ENCODE measurements at regions not wholly inside any gene's neighbourhood (a gene's known extent, or its start where the extent isn't known, plus 50 kb on each side); places are given as distances from the start of the nearest gene placed in this dataset.
"Not testable (repeated sequence)": the region's sequence is repeated elsewhere in the genome, so short reads cannot be mapped to it uniquely, and the experiment has no call there.

DNA sequence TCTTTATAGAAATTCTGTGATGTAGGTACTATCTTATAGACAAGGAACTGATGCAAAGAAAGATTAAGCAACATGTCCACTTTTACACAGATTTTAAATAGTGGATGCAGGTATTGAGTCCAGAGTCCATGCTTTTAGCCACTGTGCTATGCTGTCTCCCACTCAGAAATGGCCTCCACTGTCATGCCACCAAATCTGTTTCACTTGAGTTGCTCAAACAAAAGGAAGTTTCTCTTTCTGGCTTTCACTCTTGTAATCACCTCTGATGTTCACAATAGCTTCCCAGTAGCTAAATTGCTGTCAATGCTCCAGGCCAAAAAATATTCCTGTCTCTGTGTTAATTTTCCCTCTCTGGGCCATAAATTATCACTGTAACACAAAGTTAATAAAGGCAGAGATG is 77.0 kb upstream of the RASA1 start:
- in situ Hi-C loops (cut with HindIII; ENCODE audit: low pct_ligation_motif_present, low pct_unique_long_range_greater_than_20kb, low sequenced_read_pairs) = no loop called here
- no peak for DNase-seq

DNA sequence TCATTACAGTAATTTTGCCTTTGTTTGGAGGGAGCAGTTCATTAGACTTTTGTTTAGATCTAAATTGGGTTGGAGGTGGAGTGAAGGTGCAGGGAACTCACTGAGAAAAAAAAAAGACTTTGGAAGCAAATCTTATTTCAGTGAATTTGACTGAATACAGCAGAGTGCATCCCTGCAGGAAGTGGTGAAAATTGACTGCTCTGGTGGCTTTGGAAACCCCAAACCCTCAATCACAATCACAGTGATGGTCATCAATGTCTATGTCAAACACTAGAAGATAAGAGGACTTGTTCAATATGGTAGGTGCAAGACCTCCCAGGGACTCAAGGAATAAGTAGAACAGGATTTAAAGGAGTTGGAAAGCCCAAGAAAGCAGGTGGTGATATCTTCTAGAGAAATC is 76.0 kb upstream of the RASA1 start:
- no peak for DNase-seq
- in situ Hi-C loops (cut with HindIII; ENCODE audit: low pct_ligation_motif_present, low pct_unique_long_range_greater_than_20kb, low sequenced_read_pairs) = no loop called here

DNA sequence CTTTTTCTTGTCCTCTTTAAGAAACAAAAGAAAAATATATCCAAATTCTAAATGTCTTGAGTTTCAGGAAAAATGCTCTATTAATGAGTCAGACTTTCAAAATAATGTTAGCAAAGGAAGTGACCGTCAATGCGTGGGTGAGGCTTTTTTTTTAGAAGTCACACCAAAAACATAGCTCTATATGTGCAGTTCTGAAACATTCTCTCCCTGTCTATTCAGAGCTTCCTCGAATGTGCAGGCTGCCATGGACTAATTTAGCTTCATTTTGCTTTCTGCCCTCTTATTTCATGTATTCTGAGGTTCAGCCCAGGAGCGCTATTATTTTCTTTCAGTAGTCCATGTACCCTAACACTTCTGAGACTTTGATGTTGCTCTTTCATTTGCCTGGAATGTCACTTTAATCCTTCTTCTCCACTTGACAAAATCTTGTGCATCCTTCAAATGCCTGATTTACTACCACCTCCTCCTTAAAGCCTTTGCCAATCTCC is 72.5 kb upstream of the RASA1 start:
- DNase-seq = no peak
- in situ Hi-C loops (cut with HindIII; ENCODE audit: low pct_ligation_motif_present, low pct_unique_long_range_greater_than_20kb, low sequenced_read_pairs) = no loop called here

DNA sequence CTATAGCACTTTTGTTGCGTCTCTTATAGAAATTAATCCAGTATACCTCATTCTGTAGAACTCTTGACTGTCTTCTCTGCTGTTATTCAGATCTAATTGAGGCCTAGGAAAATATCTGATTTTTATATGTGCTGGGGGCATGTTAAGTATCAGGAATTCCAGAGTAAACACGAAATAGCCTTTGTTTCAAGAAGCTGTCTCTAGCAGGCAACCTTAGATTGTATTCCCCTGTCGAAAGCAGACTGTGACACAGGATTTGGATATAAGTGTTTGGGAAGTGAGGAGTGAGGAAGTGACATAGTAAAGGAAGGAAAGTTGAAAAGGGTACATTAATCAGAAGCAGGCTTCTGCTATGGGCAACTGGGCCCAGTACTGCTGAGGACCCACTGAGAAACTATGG is 72.1 kb upstream of the RASA1 start:
- in situ Hi-C loops (cut with HindIII; ENCODE audit: low pct_ligation_motif_present, low pct_unique_long_range_greater_than_20kb, low sequenced_read_pairs) = no loop called here
- no peak for DNase-seq

DNA sequence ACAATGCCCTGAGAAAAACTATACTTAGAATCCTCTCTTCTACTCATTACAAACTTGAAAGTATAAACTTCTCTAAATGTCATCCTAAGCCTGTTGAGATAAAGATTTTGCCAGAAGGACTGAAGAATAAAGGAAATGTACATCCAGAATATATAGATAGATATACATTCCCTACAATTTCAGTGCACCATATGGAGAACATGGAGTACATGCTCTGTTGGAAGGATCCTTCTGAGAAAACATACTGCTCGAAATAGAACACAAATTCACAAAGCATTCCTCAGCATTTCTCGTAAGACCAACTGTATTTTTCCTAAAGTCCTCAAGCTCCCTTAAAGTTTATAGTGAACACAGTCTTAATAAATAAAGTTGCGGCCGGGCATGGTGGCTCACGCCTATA is 69.7 kb upstream of the RASA1 start:
- DNase-seq = no peak
- in situ Hi-C loops (cut with HindIII; ENCODE audit: low pct_ligation_motif_present, low pct_unique_long_range_greater_than_20kb, low sequenced_read_pairs) = no loop called here

DNA sequence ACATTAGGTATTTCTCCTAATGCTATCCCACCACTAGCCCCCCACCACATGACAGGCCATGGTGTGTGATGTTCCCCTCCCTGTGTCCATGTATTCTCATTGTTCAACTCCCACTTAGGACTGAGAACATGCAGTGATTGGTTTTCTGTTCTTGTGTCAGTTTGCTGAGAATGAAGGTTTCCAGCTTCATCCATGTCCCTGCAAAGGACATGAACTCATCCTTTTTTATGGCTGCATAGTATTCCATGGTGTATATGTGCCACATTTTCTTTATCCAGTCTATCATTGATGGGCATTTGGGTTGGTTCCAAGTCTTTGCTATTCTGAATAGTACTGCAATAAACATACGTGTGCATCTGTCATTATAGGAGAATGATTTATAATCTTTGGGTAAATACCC is 68.4 kb upstream of the RASA1 start:
- DNase-seq; in situ Hi-C loops (cut with HindIII; ENCODE audit: low pct_ligation_motif_present, low pct_unique_long_range_greater_than_20kb, low sequenced_read_pairs): not testable (repeated sequence)

DNA sequence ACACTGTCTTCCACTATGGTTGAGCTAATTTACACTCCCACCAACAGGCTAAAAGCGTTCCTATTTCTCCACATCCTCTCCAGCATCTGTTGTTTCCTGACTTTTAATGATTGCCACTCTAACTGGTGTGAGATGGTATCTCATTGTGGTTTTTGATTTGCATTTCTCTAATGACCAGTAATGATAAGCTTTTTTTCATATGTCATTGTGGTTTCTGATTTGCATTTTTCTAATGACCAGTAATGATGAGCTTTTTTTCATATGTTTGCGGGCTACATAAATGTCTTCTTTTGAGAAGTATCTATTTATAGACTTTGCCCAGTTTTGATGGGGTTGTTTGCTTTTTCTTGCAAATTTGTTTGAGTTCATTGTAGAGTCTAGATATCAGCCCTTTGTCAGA is 68.0 kb upstream of the RASA1 start:
- DNase-seq; in situ Hi-C loops (cut with HindIII; ENCODE audit: low pct_ligation_motif_present, low pct_unique_long_range_greater_than_20kb, low sequenced_read_pairs): not testable (repeated sequence)

DNA sequence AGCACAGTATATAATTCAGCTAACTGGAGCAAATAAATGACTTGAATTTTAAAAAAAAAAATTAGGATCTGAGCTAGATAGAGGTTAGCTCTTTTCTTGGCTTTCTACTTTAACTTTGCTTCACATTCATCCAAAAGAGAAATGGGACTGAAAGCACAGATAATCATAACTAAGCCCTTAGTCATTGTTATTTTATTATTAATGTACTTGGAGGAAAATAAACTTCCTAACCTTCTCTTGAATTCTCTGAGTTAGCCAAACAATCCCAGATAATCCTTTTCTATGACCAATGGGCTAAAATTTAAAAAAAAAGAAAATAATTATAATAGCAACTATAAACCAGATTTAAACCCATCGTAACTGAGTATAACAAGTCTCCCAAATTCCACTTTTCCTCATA is 57.6 kb upstream of the RASA1 start:
- no peak for DNase-seq
- in situ Hi-C loops (cut with HindIII; ENCODE audit: low pct_ligation_motif_present, low pct_unique_long_range_greater_than_20kb, low sequenced_read_pairs) = no loop called here

DNA sequence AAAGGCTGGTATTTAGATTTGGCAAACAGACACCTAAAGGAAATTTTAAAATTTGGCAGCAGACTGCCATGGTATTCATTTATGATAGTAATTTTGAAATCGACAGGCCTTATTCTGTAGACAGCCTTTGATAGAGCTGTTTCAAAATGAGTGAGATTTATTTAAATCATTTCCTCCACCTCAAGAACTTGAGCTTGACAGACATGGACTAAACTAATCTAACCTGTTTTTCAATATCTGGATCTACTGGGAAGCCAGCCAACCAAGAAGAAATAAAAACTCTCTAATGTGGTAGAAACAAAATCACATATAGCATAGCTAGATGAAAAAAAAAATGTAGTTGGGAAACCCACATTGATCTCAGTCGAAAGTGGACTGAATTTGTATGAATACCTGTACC is 56.9 kb upstream of the RASA1 start:
- DNase-seq = no peak
- in situ Hi-C loops (cut with HindIII; ENCODE audit: low pct_ligation_motif_present, low pct_unique_long_range_greater_than_20kb, low sequenced_read_pairs) = no loop called here

DNA sequence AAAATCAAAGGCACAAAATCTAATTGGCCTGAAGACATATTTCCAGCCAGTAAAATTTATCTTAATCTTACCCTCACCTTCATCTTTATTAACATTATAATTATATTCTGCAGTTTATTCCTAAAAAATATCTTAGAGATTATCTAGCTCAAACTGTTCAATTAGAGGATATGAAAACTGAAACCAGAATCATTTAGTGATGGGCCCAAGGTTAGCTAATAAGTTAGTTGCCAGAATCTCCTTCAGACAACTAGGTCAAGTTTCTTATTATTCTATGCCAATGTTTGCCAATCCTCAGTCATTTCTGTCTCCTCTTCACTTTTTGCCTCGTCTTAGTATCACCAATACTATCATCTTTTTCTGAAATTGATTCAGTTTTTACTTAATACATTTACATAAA is 56.0 kb upstream of the RASA1 start:
- in situ Hi-C loops (cut with HindIII; ENCODE audit: low pct_ligation_motif_present, low pct_unique_long_range_greater_than_20kb, low sequenced_read_pairs) = no loop called here
- DNase-seq = no peak

DNA sequence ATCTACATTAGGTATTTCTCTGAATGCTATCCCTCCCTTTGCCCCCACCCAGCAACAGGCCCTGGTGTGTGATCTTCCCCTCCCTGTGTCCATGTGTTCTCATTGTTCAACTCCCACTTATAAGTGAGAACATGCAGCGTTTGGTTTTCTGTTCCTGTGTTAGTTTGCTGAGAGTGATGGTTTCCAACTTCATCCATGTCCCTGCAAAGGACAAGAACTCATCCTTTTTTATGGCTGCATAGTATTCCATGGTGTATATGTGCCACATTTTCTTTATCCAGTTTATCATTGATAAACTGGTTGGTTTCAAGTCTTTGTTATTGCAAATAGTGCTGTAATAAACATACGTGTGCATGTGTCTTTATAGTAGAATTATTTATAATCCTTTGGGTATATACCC is 55.5 kb upstream of the RASA1 start:
- DNase-seq; in situ Hi-C loops (cut with HindIII; ENCODE audit: low pct_ligation_motif_present, low pct_unique_long_range_greater_than_20kb, low sequenced_read_pairs): not testable (repeated sequence)

DNA sequence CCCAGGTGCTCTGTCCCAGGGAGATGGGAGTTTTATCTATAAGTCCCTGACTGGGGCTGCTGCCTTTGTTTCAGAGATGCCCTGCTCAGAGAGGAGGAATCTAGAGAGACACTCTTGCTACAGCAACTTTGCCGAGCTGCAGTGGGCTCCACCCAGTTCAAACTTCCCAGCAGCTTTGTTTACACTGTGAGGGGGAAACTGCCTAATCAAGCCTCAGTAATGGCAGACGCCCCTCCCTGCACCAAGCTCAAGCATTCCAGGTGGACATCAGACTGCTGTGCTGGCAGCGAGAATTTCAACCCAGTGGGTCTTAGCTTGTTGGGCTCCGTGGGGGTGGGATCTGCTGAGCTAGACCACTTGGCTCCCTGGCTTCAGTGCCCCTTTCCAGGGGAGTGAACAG is 50.2 kb upstream of the RASA1 start:
- in situ Hi-C loops (cut with HindIII; ENCODE audit: low pct_ligation_motif_present, low pct_unique_long_range_greater_than_20kb, low sequenced_read_pairs); DNase-seq: not testable (repeated sequence)

Data from ACHN (cell line).